ENCODE measurements at regions not wholly inside any gene's neighbourhood (a gene's known extent, or its start where the extent isn't known, plus 50 kb on each side); places are given as distances from the start of the nearest gene placed in this dataset.
"Not testable (repeated sequence)": the region's sequence is repeated elsewhere in the genome, so short reads cannot be mapped to it uniquely, and the experiment has no call there.

- Histone ChIP-seq H3K4me1 (ENCODE audit: control insufficient read depth, insufficient read depth, low read length) (no peaks in the 10 kb centered on the region), H3K9ac (ENCODE audit: control insufficient read depth, insufficient read depth, low read length) (no peak overlapping the region), H3K27ac (ENCODE audit: control insufficient read depth, insufficient read depth) (no peak overlapping the region), H4K20me1 (ENCODE audit: control insufficient read depth, insufficient read depth) (no peaks in the 10 kb centered on the region), H3K27me3 (replicated peaks in 1 of 2; ENCODE audit: control insufficient read depth in 2 of 2, insufficient read depth in 2 of 2, low read length in 1 of 2) (no peaks in the 10 kb centered on the region), H3K4me3 (no peak overlapping the region), H3K9me3 (replicated peaks; ENCODE audit: control insufficient read depth, insufficient read depth, low read length) (no peaks in the 10 kb centered on the region), H3K79me2 (ENCODE audit: control insufficient read depth, insufficient read depth, low read length) (no peaks in the 10 kb centered on the region), H3K4me2 (ENCODE audit: control insufficient read depth, insufficient read depth) (no peak overlapping the region), H2AFZ (ENCODE audit: control insufficient read depth, low read depth, low read length) (no peak overlapping the region), H3K36me3 (ENCODE audit: control insufficient read depth in 2 of 2, insufficient read depth in 2 of 2, low read length in 1 of 2) (no peaks in the 10 kb centered on the region)
- SMC1A ChIA-PET (ENCODE audit: uncharacterized antibody, unreplicated experiment) = no interaction called here
- in situ Hi-C loops (cut with MboI) (no loop called here), intact Hi-C loops (cut with micrococcal nuclease; ENCODE audit: unreplicated experiment) (no loop called here)
- no peak for FAIRE-seq
- CTCF ChIA-PET = no interaction called here
- POLR2A ChIA-PET = no interaction called here
- no peak for DNase-seq (ENCODE audit: low read depth, low spot score)
- TF ChIP-seq ELK1 (IDR thresholded peaks at IDR 0.05; ENCODE audit: low read depth, low read length) (no peak), SIX5 (IDR thresholded peaks at IDR 0.05; ENCODE audit: low read depth, low read length, severe bottlenecking) (no peak), IRF5 (IDR thresholded peaks at IDR 0.05; ENCODE audit: borderline replicate concordance) (no peak), MTA3 (IDR thresholded peaks at IDR 0.05; ENCODE audit: borderline replicate concordance, low read length) (no peak), CBX5 (IDR thresholded peaks at IDR 0.05; ENCODE audit: low read depth) (no peak), ZBED1 (IDR thresholded peaks at IDR 0.05; ENCODE audit: borderline replicate concordance) (no peak), SUZ12 (IDR thresholded peaks at IDR 0.05; ENCODE audit: unreplicated experiment) (no peak), JUND (IDR thresholded peaks at IDR 0.05; ENCODE audit: low read depth, low read length) (no peak), CBX3 (IDR thresholded peaks at IDR 0.05; ENCODE audit: borderline replicate concordance, low read depth) (no peak)
- BruUV-seq (replicated peaks) = no TSS peak
- RAD21 ChIA-PET (ENCODE audit: unreplicated experiment) = no interaction called here
- no peak for ATAC-seq
These were observed 561.2 kb upstream of the C16orf82 start for GRCh38 chr16:26505496-26505895.

GRCh38 chr16:26508946-26509345 lies 557.8 kb upstream of the C16orf82 start:
- H3K4me2 ChIP-seq (ENCODE audit: control insufficient read depth, insufficient read depth); SMC1A ChIA-PET (ENCODE audit: uncharacterized antibody, unreplicated experiment); RAD21 ChIA-PET (ENCODE audit: unreplicated experiment); CTCF ChIA-PET; H4K20me1 ChIP-seq (ENCODE audit: control insufficient read depth, insufficient read depth); FAIRE-seq; H3K4me1 ChIP-seq (ENCODE audit: control insufficient read depth, insufficient read depth, low read length); H2AFZ ChIP-seq (ENCODE audit: control insufficient read depth, low read depth, low read length); H3K27ac ChIP-seq (ENCODE audit: control insufficient read depth, insufficient read depth); H3K9me3 ChIP-seq (replicated peaks; ENCODE audit: control insufficient read depth, insufficient read depth, low read length); in situ Hi-C loops (cut with MboI); ATAC-seq; intact Hi-C loops (cut with micrococcal nuclease; ENCODE audit: unreplicated experiment); H3K4me3 ChIP-seq; DNase-seq (ENCODE audit: low read depth, low spot score); BruUV-seq (replicated peaks); POLR2A ChIA-PET; H3K79me2 ChIP-seq (ENCODE audit: control insufficient read depth, insufficient read depth, low read length); H3K36me3 ChIP-seq (ENCODE audit: control insufficient read depth in 2 of 2, insufficient read depth in 2 of 2, low read length in 1 of 2); H3K9ac ChIP-seq (ENCODE audit: control insufficient read depth, insufficient read depth, low read length); H3K27me3 ChIP-seq (replicated peaks in 1 of 2; ENCODE audit: control insufficient read depth in 2 of 2, insufficient read depth in 2 of 2, low read length in 1 of 2): not testable (repeated sequence)
- WGBS (ENCODE audit: insufficient coverage, insufficient replicate concordance, low lambda C conversion rate, missing lambda C conversion rate) = 0% methylated on average over 4 of the region's 4 CpGs

All from GM12878 (cell line).